GM19023 (cell line): ENCODE measurements at regions not wholly inside any gene's neighbourhood (a gene's known extent, or its start where the extent isn't known, plus 50 kb on each side); places are given as distances from the start of the nearest gene placed in this dataset.
"Not testable (repeated sequence)": the region's sequence is repeated elsewhere in the genome, so short reads cannot be mapped to it uniquely, and the experiment has no call there.

Source experiments
- ATAC-seq: cut with Tn5 transposase; IDR thresholded peaks from one replicate; pipeline ENCODE4 v1.9.1; 2021; ENCODE audit warnings: mild to moderate bottlenecking, moderate library complexity; ENCODE audit not compliant: unreplicated experiment

- ATAC-seq: no peak
Measured at GRCh38 chr2:107737756-107738155, 88.9 kb upstream of the RGPD4 start.

- no peak for ATAC-seq
Measured at GRCh38 chr2:107738266-107738665, 88.4 kb upstream of the RGPD4 start.

- ATAC-seq: no peak
Measured at GRCh38 chr2:107740300-107740699, 86.4 kb upstream of the RGPD4 start.

GRCh38 chr2:107742460-107743027 lies 84.1 kb upstream of the RGPD4 start:
- no peak for ATAC-seq

- ATAC-seq: no peak
Measured at GRCh38 chr2:107743274-107743673, 83.4 kb upstream of the RGPD4 start.

GRCh38 chr2:107745100-107745499 lies 81.6 kb upstream of the RGPD4 start:
- ATAC-seq: no peak

- not testable (repeated sequence) for ATAC-seq
Measured at GRCh38 chr2:107746552-107747198, 80.0 kb upstream of the RGPD4 start.

- ATAC-seq: not testable (repeated sequence)
Measured at GRCh38 chr2:107747199-107747963, 79.3 kb upstream of the RGPD4 start.

GRCh38 chr2:107747964-107748583 lies 78.6 kb upstream of the RGPD4 start:
- no peak for ATAC-seq

- ATAC-seq: no peak
Measured at GRCh38 chr2:107751936-107752335, 74.8 kb upstream of the RGPD4 start.

GRCh38 chr2:107753806-107754205 lies 72.9 kb upstream of the RGPD4 start:
- not testable (repeated sequence) for ATAC-seq

- no peak for ATAC-seq
Measured at GRCh38 chr2:107757223-107757622, 69.5 kb upstream of the RGPD4 start.

- no peak for ATAC-seq
Measured at GRCh38 chr2:107760620-107761364, 65.9 kb upstream of the RGPD4 start.

GRCh38 chr2:107772353-107772752 lies 54.3 kb upstream of the RGPD4 start:
- ATAC-seq: no peak

- no peak for ATAC-seq
Measured at GRCh38 chr2:107775211-107775610, 51.5 kb upstream of the RGPD4 start.

GRCh38 chr2:107775791-107776190 lies 50.9 kb upstream of the RGPD4 start:
- no peak for ATAC-seq

GRCh38 chr2:107776362-107776761 lies 50.3 kb upstream of the RGPD4 start:
- ATAC-seq: no peak
